GM12878 (cell line): ENCODE measurements at regions not wholly inside any gene's neighbourhood (a gene's known extent, or its start where the extent isn't known, plus 50 kb on each side); places are given as distances from the start of the nearest gene placed in this dataset.

Experiments used
- ATF7 ChIP-seq: fragments of 450-650 bp; IDR thresholded peaks from 2 replicates; pipeline ENCODE4 v1.6.1; 2016; ENCODE audit warnings: low read depth, mild to moderate bottlenecking
- CREB1 ChIP-seq: IDR thresholded peaks from 2 replicates; pipeline ENCODE4 v1.6.1; 2012; ENCODE audit warnings: low read depth, mild to moderate bottlenecking, inconsistent platforms
- ESRRA ChIP-seq: IDR thresholded peaks from 2 replicates; pipeline ENCODE4 v1.6.1; 2012; ENCODE audit warnings: mild to moderate bottlenecking, low read length, improper control_type of control experiment
- MYC ChIP-seq: IDR thresholded peaks from 2 replicates; pipeline ENCODE4 v1.6.1; 2011; ENCODE audit warnings: mild to moderate bottlenecking, low read length, moderate library complexity, inconsistent platforms; ENCODE audit not compliant: insufficient read depth, insufficient replicate concordance, insufficient read length, severe bottlenecking
- PAX5 ChIP-seq: IDR thresholded peaks from 2 replicates; pipeline ENCODE4 v1.6.1; 2011; ENCODE audit warnings: low read depth, low read length, borderline replicate concordance
- SPI1 ChIP-seq: IDR thresholded peaks from 2 replicates; pipeline ENCODE4 v1.6.1; 2011; ENCODE audit warnings: low read depth, mild to moderate bottlenecking, low read length, moderate library complexity, borderline replicate concordance; ENCODE audit not compliant: insufficient read depth
- ZBTB40 ChIP-seq: fragments of 450-650 bp; IDR thresholded peaks from 2 replicates; pipeline ENCODE4 v1.6.1; 2016; ENCODE audit warnings: mild to moderate bottlenecking, moderate library complexity, borderline replicate concordance
- ZNF687 ChIP-seq: fragments of 450-650 bp; IDR thresholded peaks from 2 replicates; pipeline ENCODE4 v1.6.1; 2017; ENCODE audit warnings: mild to moderate bottlenecking, moderate library complexity
- TF ChIP-seq, protein P1 (sequence below): IDR thresholded peaks from 2 replicates; pipeline ENCODE4 v1.6.1; 2012; ENCODE audit warnings: improper control_type of control experiment, low read depth, low read length; ENCODE audit not compliant: insufficient replicate concordance
- TF ChIP-seq, protein P2 (sequence below): fragments of 450-650 bp; IDR thresholded peaks from 2 replicates; pipeline ENCODE4 v1.6.1; 2017; ENCODE audit warnings: low read depth, mild to moderate bottlenecking, moderate library complexity

GRCh38 chr17:72004611-72005331 lies 116.0 kb upstream of the SOX9 start (continued):
- 0 out of 2 replicates have a peak, but pooled peaks have one; percentile 4 for TF ChIP-seq ZBTB40
- TF ChIP-seq, protein P1, sequence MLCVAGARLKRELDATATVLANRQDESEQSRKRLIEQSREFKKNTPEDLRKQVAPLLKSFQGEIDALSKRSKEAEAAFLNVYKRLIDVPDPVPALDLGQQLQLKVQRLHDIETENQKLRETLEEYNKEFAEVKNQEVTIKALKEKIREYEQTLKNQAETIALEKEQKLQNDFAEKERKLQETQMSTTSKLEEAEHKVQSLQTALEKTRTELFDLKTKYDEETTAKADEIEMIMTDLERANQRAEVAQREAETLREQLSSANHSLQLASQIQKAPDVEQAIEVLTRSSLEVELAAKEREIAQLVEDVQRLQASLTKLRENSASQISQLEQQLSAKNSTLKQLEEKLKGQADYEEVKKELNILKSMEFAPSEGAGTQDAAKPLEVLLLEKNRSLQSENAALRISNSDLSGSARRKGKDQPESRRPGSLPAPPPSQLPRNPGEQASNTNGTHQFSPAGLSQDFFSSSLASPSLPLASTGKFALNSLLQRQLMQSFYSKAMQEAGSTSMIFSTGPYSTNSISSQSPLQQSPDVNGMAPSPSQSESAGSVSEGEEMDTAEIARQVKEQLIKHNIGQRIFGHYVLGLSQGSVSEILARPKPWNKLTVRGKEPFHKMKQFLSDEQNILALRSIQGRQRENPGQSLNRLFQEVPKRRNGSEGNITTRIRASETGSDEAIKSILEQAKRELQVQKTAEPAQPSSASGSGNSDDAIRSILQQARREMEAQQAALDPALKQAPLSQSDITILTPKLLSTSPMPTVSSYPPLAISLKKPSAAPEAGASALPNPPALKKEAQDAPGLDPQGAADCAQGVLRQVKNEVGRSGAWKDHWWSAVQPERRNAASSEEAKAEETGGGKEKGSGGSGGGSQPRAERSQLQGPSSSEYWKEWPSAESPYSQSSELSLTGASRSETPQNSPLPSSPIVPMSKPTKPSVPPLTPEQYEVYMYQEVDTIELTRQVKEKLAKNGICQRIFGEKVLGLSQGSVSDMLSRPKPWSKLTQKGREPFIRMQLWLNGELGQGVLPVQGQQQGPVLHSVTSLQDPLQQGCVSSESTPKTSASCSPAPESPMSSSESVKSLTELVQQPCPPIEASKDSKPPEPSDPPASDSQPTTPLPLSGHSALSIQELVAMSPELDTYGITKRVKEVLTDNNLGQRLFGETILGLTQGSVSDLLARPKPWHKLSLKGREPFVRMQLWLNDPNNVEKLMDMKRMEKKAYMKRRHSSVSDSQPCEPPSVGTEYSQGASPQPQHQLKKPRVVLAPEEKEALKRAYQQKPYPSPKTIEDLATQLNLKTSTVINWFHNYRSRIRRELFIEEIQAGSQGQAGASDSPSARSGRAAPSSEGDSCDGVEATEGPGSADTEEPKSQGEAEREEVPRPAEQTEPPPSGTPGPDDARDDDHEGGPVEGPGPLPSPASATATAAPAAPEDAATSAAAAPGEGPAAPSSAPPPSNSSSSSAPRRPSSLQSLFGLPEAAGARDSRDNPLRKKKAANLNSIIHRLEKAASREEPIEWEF: no peak
- TF ChIP-seq PAX5: 0 out of 2 replicates have a peak, but pooled peaks have one; percentile 8
- no peak for TF ChIP-seq MYC
- no peak; the same call in 1 of the 2 replicates for TF ChIP-seq ZNF687
- TF ChIP-seq ESRRA: no peak
- TF ChIP-seq, protein P2, sequence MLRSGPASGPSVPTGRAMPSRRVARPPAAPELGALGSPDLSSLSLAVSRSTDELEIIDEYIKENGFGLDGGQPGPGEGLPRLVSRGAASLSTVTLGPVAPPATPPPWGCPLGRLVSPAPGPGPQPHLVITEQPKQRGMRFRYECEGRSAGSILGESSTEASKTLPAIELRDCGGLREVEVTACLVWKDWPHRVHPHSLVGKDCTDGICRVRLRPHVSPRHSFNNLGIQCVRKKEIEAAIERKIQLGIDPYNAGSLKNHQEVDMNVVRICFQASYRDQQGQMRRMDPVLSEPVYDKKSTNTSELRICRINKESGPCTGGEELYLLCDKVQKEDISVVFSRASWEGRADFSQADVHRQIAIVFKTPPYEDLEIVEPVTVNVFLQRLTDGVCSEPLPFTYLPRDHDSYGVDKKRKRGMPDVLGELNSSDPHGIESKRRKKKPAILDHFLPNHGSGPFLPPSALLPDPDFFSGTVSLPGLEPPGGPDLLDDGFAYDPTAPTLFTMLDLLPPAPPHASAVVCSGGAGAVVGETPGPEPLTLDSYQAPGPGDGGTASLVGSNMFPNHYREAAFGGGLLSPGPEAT: peak; percentile 67
- TF ChIP-seq SPI1: peak; percentile 17; the same call in 1 of the 2 replicates
- peak; percentile 85 for TF ChIP-seq ATF7
- peak; percentile 19; the same call in 1 of the 2 replicates for TF ChIP-seq CREB1
